SK-N-MC (cell line): ENCODE measurements at regions not wholly inside any gene's neighbourhood (a gene's known extent, or its start where the extent isn't known, plus 50 kb on each side); places are given as distances from the start of the nearest gene placed in this dataset.

Source experiments
- DNase-seq: peaks from one replicate; pipeline ENCODE4 v3.0.0-alpha.2; 2011; ENCODE audit warnings: low read depth, low spot score
- H3K27ac ChIP-seq: fragments of 200-600 bp; sonication (generic); 2 replicates; pipeline ENCODE4 v1.5.1; 2016; ENCODE audit warnings: mixed run types
- H3K36me3 ChIP-seq: fragments of 200-600 bp; sonication (generic); 2 replicates; pipeline ENCODE4 v1.6.1; 2017; ENCODE audit warnings: antibody characterized with exemption, low read length, mixed read lengths; ENCODE audit not compliant: insufficient read depth
- H3K4me3 ChIP-seq: fragments of 200-600 bp; sonication (generic); 2 replicates; pipeline ENCODE4 v1.5.1; 2016
- H3K9ac ChIP-seq: fragments of 200-600 bp; sonication (generic); 2 replicates; pipeline ENCODE4 v1.8.0; 2017; ENCODE audit warnings: mixed run types, mixed read lengths; ENCODE audit not compliant: insufficient read length
- H3K9me3 ChIP-seq: fragments of 200-600 bp; sonication (generic); 2 replicates; pipeline ENCODE4 v1.6.1; 2017; ENCODE audit warnings: low read depth, mild to moderate bottlenecking, antibody characterized with exemption, low read length, moderate library complexity, mixed read lengths
- EZH2 ChIP-seq: fragments of 200-600 bp; sonication (generic); IDR thresholded peaks from one replicate; pipeline ENCODE4 v1.6.1; 2017; ENCODE audit warnings: antibody characterized with exemption
- FOXP2 ChIP-seq: optimal IDR thresholded peaks from 2 replicates; pipeline ENCODE3; 2011; ENCODE audit warnings: mild to moderate bottlenecking, moderate library complexity; ENCODE audit not compliant: insufficient read depth; ENCODE audit errors: extremely low read length, control extremely low read depth
- POLR2AphosphoS5 ChIP-seq: IDR thresholded peaks from 2 replicates; pipeline ENCODE4 v1.6.1; 2012; ENCODE audit warnings: mild to moderate bottlenecking, low read depth, low read length, borderline replicate concordance

- H3K4me3 ChIP-seq: no peak overlapping the region
- DNase-seq: no peak
- H3K27ac ChIP-seq: no peak overlapping the region
- no peaks in the 10 kb centered on the region for H3K36me3 ChIP-seq
- H3K9me3 ChIP-seq: no peaks in the 10 kb centered on the region
- H3K9ac ChIP-seq: no peak overlapping the region
- no peak for TF ChIP-seq POLR2AphosphoS5
These were observed 169.2 kb upstream of the CTNND2 start for GRCh38 chr5:12073426-12073825.

- H3K27ac ChIP-seq: no peak overlapping the region
- H3K36me3 ChIP-seq: no peaks in the 10 kb centered on the region
- no peak for DNase-seq
- no peaks in the 10 kb centered on the region for H3K9me3 ChIP-seq
- H3K9ac ChIP-seq: no peak overlapping the region
- no peak for TF ChIP-seq FOXP2
- TF ChIP-seq POLR2AphosphoS5: no peak
- no peak for TF ChIP-seq EZH2
- H3K4me3 ChIP-seq: no peak overlapping the region
These were observed 168.2 kb upstream of the CTNND2 start for GRCh38 chr5:12072441-12072840.

GRCh38 chr5:12071455-12071854, 167.2 kb upstream of the CTNND2 start:
- Histone ChIP-seq H3K36me3 (no peaks in the 10 kb centered on the region), H3K4me3 (no peak overlapping the region), H3K9me3 (no peaks in the 10 kb centered on the region), H3K27ac (no peak overlapping the region), H3K9ac (no peak overlapping the region)
- TF ChIP-seq FOXP2 (no peak), POLR2AphosphoS5 (no peak), EZH2 (no peak)
- DNase-seq: no peak

- H3K4me3 ChIP-seq: no peak overlapping the region
- DNase-seq: peak; percentile 69
- H3K36me3 ChIP-seq: no peaks in the 10 kb centered on the region; the same call in 1 of the 2 replicates
- H3K27ac ChIP-seq: no peak overlapping the region
- no peak overlapping the region for H3K9ac ChIP-seq
- TF ChIP-seq POLR2AphosphoS5: no peak
- TF ChIP-seq EZH2: no peak
- no peak for TF ChIP-seq FOXP2
- no peaks in the 10 kb centered on the region for H3K9me3 ChIP-seq
These were observed 119.5 kb upstream of the CTNND2 start for GRCh38 chr5:12023614-12024241.

GRCh38 chr5:12022444-12022843, 118.2 kb upstream of the CTNND2 start:
- Histone ChIP-seq H3K27ac (no peak overlapping the region), H3K36me3 (no peaks in the 10 kb centered on the region; the same call in 1 of the 2 replicates), H3K4me3 (no peak overlapping the region), H3K9me3 (no peaks in the 10 kb centered on the region), H3K9ac (no peak overlapping the region)
- TF ChIP-seq EZH2 (no peak), POLR2AphosphoS5 (no peak), FOXP2 (no peak)
- DNase-seq: no peak

GRCh38 chr5:12019306-12019705, 115.1 kb upstream of the CTNND2 start:
- no peak overlapping the region for H3K9ac ChIP-seq
- H3K9me3 ChIP-seq: no peaks in the 10 kb centered on the region
- H3K27ac ChIP-seq: no peak overlapping the region
- H3K4me3 ChIP-seq: no peak overlapping the region
- TF ChIP-seq FOXP2: no peak
- no peak for TF ChIP-seq POLR2AphosphoS5
- TF ChIP-seq EZH2: no peak
- no peaks in the 10 kb centered on the region; the same call in 1 of the 2 replicates for H3K36me3 ChIP-seq
- DNase-seq: no peak

- Histone ChIP-seq H3K4me3 (no peak overlapping the region), H3K27ac (no peak overlapping the region; the same call in 1 of the 2 replicates), H3K9me3 (no peaks in the 10 kb centered on the region), H3K36me3 (no peaks in the 10 kb centered on the region; the same call in 1 of the 2 replicates), H3K9ac (no peak overlapping the region)
- no peak for DNase-seq
- no peak for TF ChIP-seq EZH2
- TF ChIP-seq POLR2AphosphoS5: no peak
- TF ChIP-seq FOXP2: no peak
These were observed 112.8 kb upstream of the CTNND2 start for GRCh38 chr5:12017007-12017406.

GRCh38 chr5:12016159-12016746, 112.0 kb upstream of the CTNND2 start:
- DNase-seq: peak; percentile 70
- Histone ChIP-seq H3K36me3 (no peaks in the 10 kb centered on the region), H3K9me3 (no peaks in the 10 kb centered on the region), H3K4me3 (peak overlapping the region; percentile 61), H3K27ac (peak overlapping the region; percentile 82), H3K9ac (no peak overlapping the region)
- TF ChIP-seq EZH2 (no peak), FOXP2 (no peak), POLR2AphosphoS5 (no peak)
